Smooth muscle cell (in vitro differentiated cells): ENCODE measurements at regions not wholly inside any gene's neighbourhood (a gene's known extent, or its start where the extent isn't known, plus 50 kb on each side); places are given as distances from the start of the nearest gene placed in this dataset.

Source experiments
- DNase-seq: peaks from one replicate; lab custom pipeline; 2025; ENCODE audit not compliant: unreplicated experiment; lab: John Stamatoyannopoulos, UW
- H2AFZ ChIP-seq: fragments of 200-600 bp; sonication (generic); 2 replicates; pipeline ENCODE4 v1.6.0; 2016; ENCODE audit warnings: antibody characterized with exemption, low read depth, mild to moderate bottlenecking
- H3F3A ChIP-seq: fragments of 200-600 bp; sonication (generic); 2 replicates; pipeline ENCODE4 v1.6.0; 2017; ENCODE audit warnings: antibody characterized with exemption, low read depth
- H3K27ac ChIP-seq: fragments of 200-600 bp; sonication (generic); 2 replicates; pipeline ENCODE4 v1.5.1; 2016; ENCODE audit warnings: low read depth, mild to moderate bottlenecking
- H3K27me3 ChIP-seq: fragments of 200-600 bp; sonication (generic); 2 replicates; pipeline ENCODE4 v1.6.1; 2016; ENCODE audit warnings: low read depth, mild to moderate bottlenecking
- H3K36me3 ChIP-seq: fragments of 200-600 bp; sonication (generic); 2 replicates; pipeline ENCODE4 v1.5.1; 2016; ENCODE audit warnings: low read depth
- H3K4me1 ChIP-seq: fragments of 200-600 bp; sonication (generic); 2 replicates; pipeline ENCODE4 v1.5.1; 2016; ENCODE audit warnings: low read depth
- H3K4me2 ChIP-seq: fragments of 200-600 bp; sonication (generic); 2 replicates; pipeline ENCODE4 v1.6.0; 2016; ENCODE audit warnings: mild to moderate bottlenecking
- H3K4me3 ChIP-seq: fragments of 200-600 bp; sonication (generic); 2 replicates; pipeline ENCODE4 v1.5.1; 2016; ENCODE audit warnings: mild to moderate bottlenecking
- H3K79me2 ChIP-seq: fragments of 200-600 bp; sonication (generic); 2 replicates; pipeline ENCODE4 v1.6.0; 2016; ENCODE audit warnings: low read depth, mild to moderate bottlenecking
- H3K9ac ChIP-seq: fragments of 200-600 bp; sonication (generic); 2 replicates; pipeline ENCODE4 v1.6.0; 2016; ENCODE audit warnings: low read depth
- H3K9me3 ChIP-seq: fragments of 200-600 bp; sonication (generic); replicated peaks from 2 replicates; pipeline ENCODE4 v1.5.1; 2016; ENCODE audit warnings: low read depth
- H4K20me1 ChIP-seq: fragments of 200-600 bp; sonication (generic); 2 replicates; pipeline ENCODE4 v1.6.0; 2016; ENCODE audit warnings: low read depth
- CTCF ChIP-seq: fragments of 200-600 bp; sonication (generic); IDR thresholded peaks from 2 replicates; pipeline ENCODE4 v1.5.1; 2017; ENCODE audit warnings: borderline replicate concordance, mild to moderate bottlenecking, antibody characterized with exemption; ENCODE audit not compliant: insufficient read depth, poor library complexity, severe bottlenecking
- WGBS: methylation state at CpG from one replicate; pipeline ENCODE4 v1.1.7; 2016; ENCODE audit warnings: low lambda C conversion rate; 5-methylcytosine and 5-hydroxymethylcytosine counted together

GRCh38 chr7:41755096-41755495 is 52.2 kb upstream of the INHBA start:
- 79% methylated on average over 1 of the region's 1 CpG for WGBS
- Histone ChIP-seq H3K9ac (no peak overlapping the region), H3K4me1 (no peaks in the 10 kb centered on the region), H3K27me3 (no peaks in the 10 kb centered on the region), H3K27ac (no peak overlapping the region), H3K36me3 (no peaks in the 10 kb centered on the region), H2AFZ (no peak overlapping the region), H3K79me2 (no peaks in the 10 kb centered on the region), H4K20me1 (no peaks in the 10 kb centered on the region), H3K4me3 (no peak overlapping the region), H3K9me3 (no peaks in the 10 kb centered on the region), H3F3A (no peaks in the 10 kb centered on the region), H3K4me2 (no peak overlapping the region)
- no peak for DNase-seq
- no peak for TF ChIP-seq CTCF

- Histone ChIP-seq H2AFZ (no peak overlapping the region), H3K4me2 (no peak overlapping the region), H4K20me1 (no peaks in the 10 kb centered on the region), H3K27me3 (no peaks in the 10 kb centered on the region), H3K27ac (peak overlapping the region; percentile 51), H3K36me3 (no peaks in the 10 kb centered on the region), H3K4me1 (no peaks in the 10 kb centered on the region), H3F3A (no peaks in the 10 kb centered on the region), H3K9me3 (no peaks in the 10 kb centered on the region), H3K9ac (no peak overlapping the region), H3K79me2 (no peaks in the 10 kb centered on the region), H3K4me3 (no peak overlapping the region)
- DNase-seq: no peak
- TF ChIP-seq CTCF: no peak
Observed at GRCh38 chr7:41754046-41754445, 51.2 kb upstream of the INHBA start.
